A549 (cell line): ENCODE measurements at regions not wholly inside any gene's neighbourhood (a gene's known extent, or its start where the extent isn't known, plus 50 kb on each side); places are given as distances from the start of the nearest gene placed in this dataset.

Experiments used
- ATAC-seq, 2 experiments: fragments of 200-7000 bp in 1 of 2; fragments of >200 bp in 1 of 2; cut with Nextera tagmentation in 1 of 2; cut with Tn5 transposase in 1 of 2; 3 replicates each; pipeline versions ENCODE4 v1.8.0 to v1.9.1; 2018 to 2020; ENCODE audit warnings: mild to moderate bottlenecking in 1 of 2, moderate library complexity in 1 of 2
- CTCF ChIA-PET: fragments of 300-600 bp; sonication (Branson Sonifier 250); formaldehyde crosslinking; extraction: SDS; loops from one replicate; lab custom pipeline; 2021; ENCODE audit warnings: antibody characterized with exemption, inconsistent platforms; lab: Yijun Ruan, JAX
- POLR2A ChIA-PET: fragments of 350-600 bp; formaldehyde crosslinking; extraction: SDS; loops from one replicate; lab custom pipeline; 2021; ENCODE audit warnings: antibody characterized with exemption, inconsistent platforms; lab: Yijun Ruan, JAX
- DNase-seq, 2 experiments: peaks; one replicate each; pipeline versions ENCODE4 v3.0.0 to v3.0.0-alpha.2; 2011 to 2016; ENCODE audit warnings: low read depth in 1 of 2, low spot score in 1 of 2
- FAIRE-seq: peaks from 2 replicates; lab custom pipeline; 2011; peaks lifted over from hg19 to GRCh38; lab: Jason Lieb, UNC
- H3K27ac ChIP-seq, 2 experiments: fragments of >200 bp; sonication (Bioruptor Twin); formaldehyde crosslinking; 3 replicates each; pipeline ENCODE4 v1.5.1; 2016 to 2017
- H3K4me1 ChIP-seq: fragments of >200 bp; sonication (Bioruptor Twin); formaldehyde crosslinking; 3 replicates; pipeline ENCODE4 v1.6.1; 2016
- H3K4me2 ChIP-seq: fragments of >200 bp; sonication (Bioruptor Twin); formaldehyde crosslinking; 3 replicates; pipeline ENCODE4 v1.6.1; 2016
- H3K4me3 ChIP-seq: fragments of >200 bp; sonication (Bioruptor Twin); formaldehyde crosslinking; 3 replicates; pipeline ENCODE4 v1.5.1; 2016
- H3K9me3 ChIP-seq: fragments of >200 bp; sonication (Bioruptor Twin); formaldehyde crosslinking; 3 replicates; pipeline ENCODE4 v1.6.1; 2016
- BHLHE40 ChIP-seq: IDR thresholded peaks from 2 replicates; pipeline ENCODE4 v1.6.1; 2012; ENCODE audit warnings: low read depth, low read length, inconsistent platforms
- CTCF ChIP-seq: fragments of >200 bp; sonication (Bioruptor Twin); formaldehyde crosslinking; IDR thresholded peaks from 3 replicates; pipeline ENCODE4 v1.5.1; 2016
- E2F6 ChIP-seq: IDR thresholded peaks from 2 replicates; pipeline ENCODE4 v1.6.1; 2012; ENCODE audit warnings: low read depth, borderline replicate concordance
- EHMT2 ChIP-seq: fragments of 200-600 bp; sonication (generic); IDR thresholded peaks from 2 replicates; pipeline ENCODE4 v1.6.1; 2016; ENCODE audit warnings: antibody characterized with exemption, low read depth, mild to moderate bottlenecking, moderate library complexity
- ELK1 ChIP-seq: fragments of 150-350 bp; IDR thresholded peaks from 2 replicates; pipeline ENCODE4 v1.6.1; 2014; ENCODE audit warnings: low read depth, mild to moderate bottlenecking, low read length
- ESRRA ChIP-seq: fragments of 150-350 bp; IDR thresholded peaks from 2 replicates; pipeline ENCODE4 v1.6.1; 2014; ENCODE audit warnings: mild to moderate bottlenecking, low read length, borderline replicate concordance
- FOSL2 ChIP-seq, 2 experiments: fragments of 450-650 bp in 1 of 2; fragments of >200 bp in 1 of 2; sonication (Bioruptor Twin) in 1 of 2; formaldehyde crosslinking; IDR thresholded peaks; 2 replicates each; pipeline versions ENCODE4 v1.5.0 to v1.6.1; 2016 to 2020; ENCODE audit warnings: mild to moderate bottlenecking in 1 of 2, moderate library complexity in 1 of 2
- GATA3 ChIP-seq: IDR thresholded peaks from 2 replicates; pipeline ENCODE4 v1.6.1; 2012; ENCODE audit warnings: borderline replicate concordance
- HEYL ChIP-seq: fragments of 250-450 bp; sonication (Bioruptor Pico); IDR thresholded peaks from 2 replicates; pipeline ENCODE4 v1.8.0; 2021; ENCODE audit warnings: mild to moderate bottlenecking, moderate library complexity
- HMGXB4 ChIP-seq: fragments of 250-450 bp; sonication (Bioruptor Pico); IDR thresholded peaks from 2 replicates; pipeline ENCODE4 v1.5.0; 2021; ENCODE audit warnings: mild to moderate bottlenecking, moderate library complexity, borderline replicate concordance
- HOXB5 ChIP-seq: fragments of 250-450 bp; sonication (Bioruptor Pico); IDR thresholded peaks from 2 replicates; pipeline ENCODE4 v1.5.0; 2020; ENCODE audit warnings: mild to moderate bottlenecking, moderate library complexity
- JUN ChIP-seq, 2 experiments: fragments of >200 bp; sonication (Bioruptor Twin); formaldehyde crosslinking; IDR thresholded peaks; 2 replicates in 1 of 2; 3 replicates in 1 of 2; pipeline ENCODE4 v1.6.1; 2016 to 2017
- JUNB ChIP-seq: fragments of >200 bp; sonication (Bioruptor Twin); formaldehyde crosslinking; IDR thresholded peaks from 2 replicates; pipeline ENCODE4 v1.6.1; 2016
- MAX ChIP-seq: IDR thresholded peaks from 2 replicates; pipeline ENCODE4 v1.6.1; 2012
- MYC ChIP-seq: IDR thresholded peaks from 2 replicates; pipeline ENCODE4 v1.6.1; 2012; ENCODE audit warnings: mild to moderate bottlenecking, inconsistent platforms, low read length, improper control_type of control experiment, borderline replicate concordance
- NFE2L2 ChIP-seq: fragments of 150-350 bp; conservative IDR thresholded peaks from 2 replicates; pipeline ENCODE4 v1.6.1; 2014; ENCODE audit warnings: low read length
- NR3C1 ChIP-seq: fragments of >200 bp; sonication (Bioruptor Twin); formaldehyde crosslinking; IDR thresholded peaks from 3 replicates; pipeline ENCODE4 v1.6.1; 2017
- PHF8 ChIP-seq: fragments of 200-600 bp; sonication (generic); IDR thresholded peaks from 2 replicates; pipeline ENCODE4 v1.6.1; 2016; ENCODE audit warnings: low read depth, mild to moderate bottlenecking, antibody characterized with exemption, moderate library complexity, borderline replicate concordance
- RAD21 ChIP-seq, 2 experiments: fragments of >200 bp in 1 of 2; sonication (Bioruptor Twin) in 1 of 2; formaldehyde crosslinking in 1 of 2; IDR thresholded peaks in 1 of 2; conservative IDR thresholded peaks in 1 of 2; 2 replicates in 1 of 2; 3 replicates in 1 of 2; pipeline ENCODE4 v1.6.1; 2012 to 2018; ENCODE audit warnings: inconsistent platforms in 1 of 2
- RARB ChIP-seq: fragments of 250-450 bp; sonication (Bioruptor Pico); IDR thresholded peaks from 2 replicates; pipeline ENCODE4 v1.8.0; 2021; ENCODE audit warnings: mild to moderate bottlenecking, moderate library complexity
- REST ChIP-seq: fragments of 200-600 bp; sonication (generic); IDR thresholded peaks from 2 replicates; pipeline ENCODE4 v1.6.1; 2016; ENCODE audit warnings: antibody characterized with exemption, mild to moderate bottlenecking, moderate library complexity
- TP53 ChIP-seq: fragments of 250-450 bp; sonication (Bioruptor Pico); IDR thresholded peaks from 2 replicates; pipeline ENCODE4 v1.5.0; 2021; ENCODE audit warnings: mild to moderate bottlenecking, moderate library complexity
- WGBS: methylation state at CpG from one replicate; pipeline ENCODE4 v1.1.6; 2017; ENCODE audit errors: missing lambda C conversion rate; 5-methylcytosine and 5-hydroxymethylcytosine counted together

- Histone ChIP-seq H3K27ac (no peak overlapping the region), H3K4me3 (no peak overlapping the region), H3K4me2 (no peak overlapping the region), H3K9me3 (no peaks in the 10 kb centered on the region), H3K4me1 (no peaks in the 10 kb centered on the region)
- FAIRE-seq (no peak), DNase-seq (no peak), ATAC-seq (no peak)
- POLR2A ChIA-PET: no interaction called here
- CTCF ChIA-PET: interaction anchor here (0.6 kb wide), 1 partner anchor 271 kb away, joined by 3 read pairs; no protein-coding TSS in a partner anchor
- 0% methylated on average over 1 of the region's 1 CpG for WGBS
- TF ChIP-seq E2F6 (no peak), EHMT2 (no peak), PHF8 (no peak), HEYL (CRISPR knock-in tag) (no peak)
Measured at GRCh38 chr5:158431369-158432029, 572.6 kb upstream of the CLINT1 start.

GRCh38 chr5:158430798-158431167 is 571.8 kb upstream of the CLINT1 start:
- TF ChIP-seq CTCF: no peak
- no peak for TF ChIP-seq RAD21 (conservative IDR thresholded peaks at IDR 0.05 in 1 of 2, IDR thresholded peaks at IDR 0.05 in 1 of 2)
- no peak for TF ChIP-seq RARB (CRISPR knock-in tag)
- no peak for TF ChIP-seq MYC
- TF ChIP-seq JUNB: no peak
- TF ChIP-seq GATA3: no peak
- no peak for TF ChIP-seq REST
- no peak for TF ChIP-seq HOXB5
- no peak for TF ChIP-seq BHLHE40
- no peak for TF ChIP-seq FOSL2 (IDR thresholded peaks at IDR 0.05)
- TF ChIP-seq FOSL2 (CRISPR knock-in tag; IDR thresholded peaks at IDR 0.05): no peak
- TF ChIP-seq NR3C1: no peak
- no peak for TF ChIP-seq TP53 (CRISPR knock-in tag)
- no peak for TF ChIP-seq MAX
- no peak for TF ChIP-seq ELK1
- no peak for TF ChIP-seq NFE2L2
- no peak for TF ChIP-seq ESRRA
- no peak for TF ChIP-seq HMGXB4
- no peak for TF ChIP-seq JUN (IDR thresholded peaks at IDR 0.05)
- POLR2A ChIA-PET: no interaction called here
- CTCF ChIA-PET: interaction anchor here (0.6 kb wide), 1 partner anchor 272 kb away, joined by 3 read pairs; no protein-coding TSS in a partner anchor
- no peak for FAIRE-seq
- no peak overlapping the region for H3K4me3 ChIP-seq
- ATAC-seq: no peak
- no peak overlapping the region for H3K27ac ChIP-seq
- H3K4me1 ChIP-seq: no peaks in the 10 kb centered on the region
- no peak for DNase-seq
- no peak overlapping the region for H3K4me2 ChIP-seq
- 15% methylated on average over 2 of the region's 2 CpGs for WGBS
- no peaks in the 10 kb centered on the region for H3K9me3 ChIP-seq
